Fibroblast of lung (primary cell): ENCODE measurements at regions not wholly inside any gene's neighbourhood (a gene's known extent, or its start where the extent isn't known, plus 50 kb on each side); places are given as distances from the start of the nearest gene placed in this dataset.

Source experiments
- DNase-seq, 2 donors: peaks; one replicate each; pipeline versions ENCODE4 v3.0.0 to v3.0.0-alpha.2; 2010; ENCODE audit warnings: low read depth in 2 of 2
- H2AFZ ChIP-seq: 2 replicates; pipeline ENCODE4 v1.5.1; 2012; ENCODE audit warnings: low read length, control low read depth, inconsistent platforms
- H3K27ac ChIP-seq: 2 replicates; pipeline ENCODE4 v1.5.1; 2011; ENCODE audit warnings: low read length, control low read depth; ENCODE audit not compliant: insufficient read depth
- H3K27me3 ChIP-seq: 2 replicates; pipeline ENCODE4 v1.5.1; 2011; ENCODE audit warnings: mild to moderate bottlenecking, low read length; ENCODE audit not compliant: control insufficient read depth, insufficient read depth
- H3K36me3 ChIP-seq: 2 replicates; pipeline ENCODE4 v1.5.1; 2011; ENCODE audit warnings: low read length; ENCODE audit not compliant: control insufficient read depth, insufficient read depth
- H3K4me1 ChIP-seq: 2 replicates; pipeline ENCODE4 v1.5.1; 2011; ENCODE audit warnings: low read length; ENCODE audit not compliant: control insufficient read depth, insufficient read depth; ENCODE audit errors: extremely low read depth
- H3K4me2 ChIP-seq: 2 replicates; pipeline ENCODE4 v1.5.1; 2011; ENCODE audit warnings: low read length, control low read depth; ENCODE audit not compliant: insufficient read depth; ENCODE audit errors: extremely low read depth
- H3K4me3 ChIP-seq, 4 experiments: fragments of 200-600 bp in 1 of 4; sonication (generic) in 1 of 4; replicated peaks in 1 of 4; 2 replicates each; pipeline ENCODE4 v1.5.1; 2011 to 2016; ENCODE audit warnings: low read length in 4 of 4, low read depth in 3 of 4, mild to moderate bottlenecking in 3 of 4, control low read depth in 2 of 4, inconsistent platforms in 1 of 4, mixed read lengths in 1 of 4; ENCODE audit not compliant: insufficient read depth in 1 of 4; ENCODE audit errors: control extremely low read depth in 1 of 4
- H3K79me2 ChIP-seq: 2 replicates; pipeline ENCODE4 v1.5.1; 2012; ENCODE audit warnings: mild to moderate bottlenecking, low read length, inconsistent platforms; ENCODE audit not compliant: control insufficient read depth, insufficient read depth
- H3K9ac ChIP-seq: 2 replicates; pipeline ENCODE4 v1.5.1; 2011; ENCODE audit warnings: mild to moderate bottlenecking, low read length, control low read depth; ENCODE audit not compliant: insufficient read depth
- H3K9me3 ChIP-seq: 2 replicates; pipeline ENCODE4 v1.5.1; 2012; ENCODE audit warnings: low read depth, low read length; ENCODE audit not compliant: control insufficient read depth, insufficient read depth
- H4K20me1 ChIP-seq: 2 replicates; pipeline ENCODE4 v1.5.1; 2011; ENCODE audit warnings: low read length; ENCODE audit not compliant: control insufficient read depth, insufficient read depth; ENCODE audit errors: extremely low read depth
- EZH2 ChIP-seq: IDR thresholded peaks from 2 replicates; pipeline ENCODE4 v1.5.1; 2012; ENCODE audit warnings: low read length, control low read depth, mild to moderate bottlenecking; ENCODE audit errors: missing control alignments
- TF ChIP-seq, protein P1 (sequence below), 2 donors: IDR thresholded peaks in 1 of 2; conservative IDR thresholded peaks in 1 of 2; 1 replicate in 1 of 2; 2 replicates in 1 of 2; pipeline ENCODE4 v1.5.1; 2011 to 2012; ENCODE audit warnings: low read length in 2 of 2, control low read depth in 1 of 2, inconsistent platforms in 1 of 2, low read depth in 1 of 2, mild to moderate bottlenecking in 1 of 2

DNA sequence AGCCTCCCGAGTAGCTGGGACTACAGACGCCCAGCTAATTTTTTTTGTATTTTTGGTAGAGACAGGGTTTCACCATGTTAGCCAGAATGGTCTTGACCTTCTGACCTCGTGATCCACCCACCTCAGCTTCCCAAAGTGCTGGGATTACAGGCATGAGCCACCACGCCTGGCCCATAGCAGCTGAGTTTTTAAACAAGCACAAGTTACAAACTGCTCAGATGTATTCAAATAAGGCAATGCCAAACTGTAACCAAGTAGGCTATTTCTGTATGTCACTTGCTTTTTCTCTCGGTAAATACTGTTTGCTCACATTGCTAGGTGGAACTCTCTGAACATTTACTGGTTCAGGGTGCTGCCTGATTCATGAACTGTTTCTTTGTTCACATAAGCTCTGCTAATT is 799.3 kb upstream of the NUDT12 start:
- Histone ChIP-seq H3K9me3 (no peaks in the 10 kb centered on the region), H3K36me3 (no peaks in the 10 kb centered on the region), H3K4me1 (no peaks in the 10 kb centered on the region), H3K79me2 (no peaks in the 10 kb centered on the region), H3K4me3 (no peak overlapping the region), H2AFZ (no peak overlapping the region), H3K4me2 (no peak overlapping the region), H3K9ac (no peak overlapping the region), H3K27me3 (no peaks in the 10 kb centered on the region), H3K27ac (no peak overlapping the region), H4K20me1 (no peaks in the 10 kb centered on the region)
- DNase-seq = no peak
- TF ChIP-seq EZH2 = no peak
- TF ChIP-seq, protein P1, sequence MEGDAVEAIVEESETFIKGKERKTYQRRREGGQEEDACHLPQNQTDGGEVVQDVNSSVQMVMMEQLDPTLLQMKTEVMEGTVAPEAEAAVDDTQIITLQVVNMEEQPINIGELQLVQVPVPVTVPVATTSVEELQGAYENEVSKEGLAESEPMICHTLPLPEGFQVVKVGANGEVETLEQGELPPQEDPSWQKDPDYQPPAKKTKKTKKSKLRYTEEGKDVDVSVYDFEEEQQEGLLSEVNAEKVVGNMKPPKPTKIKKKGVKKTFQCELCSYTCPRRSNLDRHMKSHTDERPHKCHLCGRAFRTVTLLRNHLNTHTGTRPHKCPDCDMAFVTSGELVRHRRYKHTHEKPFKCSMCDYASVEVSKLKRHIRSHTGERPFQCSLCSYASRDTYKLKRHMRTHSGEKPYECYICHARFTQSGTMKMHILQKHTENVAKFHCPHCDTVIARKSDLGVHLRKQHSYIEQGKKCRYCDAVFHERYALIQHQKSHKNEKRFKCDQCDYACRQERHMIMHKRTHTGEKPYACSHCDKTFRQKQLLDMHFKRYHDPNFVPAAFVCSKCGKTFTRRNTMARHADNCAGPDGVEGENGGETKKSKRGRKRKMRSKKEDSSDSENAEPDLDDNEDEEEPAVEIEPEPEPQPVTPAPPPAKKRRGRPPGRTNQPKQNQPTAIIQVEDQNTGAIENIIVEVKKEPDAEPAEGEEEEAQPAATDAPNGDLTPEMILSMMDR (conservative IDR thresholded peaks at IDR 0.05 in 1 of 2, IDR thresholded peaks at IDR 0.05 in 1 of 2; ENCODE audit: low read depth in 1 of 2, low read length in 2 of 2) = no peak

DNA sequence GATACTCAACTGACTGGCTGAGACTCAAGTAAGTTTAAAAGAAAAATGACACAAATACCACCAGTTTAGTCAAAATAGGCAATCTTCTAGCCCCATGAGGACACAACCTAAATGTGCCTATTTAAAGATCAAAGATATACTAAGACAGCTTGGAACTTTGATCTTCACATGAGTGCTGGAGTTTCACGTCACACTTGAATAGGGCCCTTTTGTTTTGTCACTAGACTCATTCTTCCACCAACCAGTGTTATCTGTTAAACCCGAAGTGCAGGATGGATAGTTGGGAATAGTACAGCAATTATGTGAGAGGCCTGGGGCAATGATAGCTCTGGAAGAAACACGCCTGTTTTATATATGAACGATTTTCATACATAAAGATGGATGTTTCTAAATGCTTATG is 792.8 kb upstream of the NUDT12 start:
- TF ChIP-seq, protein P1 (conservative IDR thresholded peaks at IDR 0.05 in 1 of 2, IDR thresholded peaks at IDR 0.05 in 1 of 2; ENCODE audit: low read depth in 1 of 2, low read length in 2 of 2) = no peak
- TF ChIP-seq EZH2 = no peak
- no peaks in the 10 kb centered on the region for H4K20me1 ChIP-seq
- H3K9ac ChIP-seq = no peak overlapping the region
- no peaks in the 10 kb centered on the region for H3K79me2 ChIP-seq
- H3K36me3 ChIP-seq = no peaks in the 10 kb centered on the region
- H2AFZ ChIP-seq = no peak overlapping the region
- H3K9me3 ChIP-seq = no peaks in the 10 kb centered on the region
- no peak overlapping the region for H3K27ac ChIP-seq
- no peaks in the 10 kb centered on the region for H3K4me1 ChIP-seq
- H3K4me3 ChIP-seq = no peak overlapping the region
- no peak for DNase-seq
- no peaks in the 10 kb centered on the region for H3K27me3 ChIP-seq
- H3K4me2 ChIP-seq = no peak overlapping the region

DNA sequence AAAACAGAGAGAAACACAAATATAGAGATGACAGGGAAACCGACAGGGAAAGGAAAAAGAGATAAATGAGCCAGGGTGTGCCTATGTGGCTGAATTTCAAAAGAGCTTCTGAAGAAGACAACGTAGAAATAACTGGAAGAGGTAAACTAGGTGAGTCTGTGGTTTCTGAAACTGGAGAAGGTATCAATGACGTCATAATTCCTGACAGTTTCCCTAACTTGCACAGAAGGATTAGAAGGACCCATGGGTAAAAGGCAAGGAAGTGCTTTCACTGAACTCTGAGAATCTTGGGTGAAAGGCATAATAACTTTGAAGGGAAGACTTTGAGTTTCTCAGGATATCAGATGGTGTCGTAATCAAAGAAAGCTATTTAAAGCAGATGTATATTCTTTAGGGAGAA is 790.8 kb upstream of the NUDT12 start:
- Histone ChIP-seq H3K4me3 (no peak overlapping the region), H3K79me2 (no peaks in the 10 kb centered on the region), H3K27ac (no peak overlapping the region), H3K9me3 (no peaks in the 10 kb centered on the region), H2AFZ (no peak overlapping the region), H3K9ac (no peak overlapping the region), H4K20me1 (no peaks in the 10 kb centered on the region), H3K4me2 (no peak overlapping the region), H3K27me3 (no peaks in the 10 kb centered on the region), H3K4me1 (no peaks in the 10 kb centered on the region), H3K36me3 (no peaks in the 10 kb centered on the region)
- DNase-seq = no peak
- no peak for TF ChIP-seq EZH2
- TF ChIP-seq, protein P1 (conservative IDR thresholded peaks at IDR 0.05 in 1 of 2, IDR thresholded peaks at IDR 0.05 in 1 of 2; ENCODE audit: low read depth in 1 of 2, low read length in 2 of 2) = no peak
